ENCODE measurements at regions not wholly inside any gene's neighbourhood (a gene's known extent, or its start where the extent isn't known, plus 50 kb on each side); places are given as distances from the start of the nearest gene placed in this dataset.

- no peak for TF ChIP-seq CTCF (conservative IDR thresholded peaks at IDR 0.05 in 1 of 2, IDR thresholded peaks at IDR 0.05 in 1 of 2; ENCODE audit: low read depth in 1 of 2, low read length in 2 of 2)
- no peak for TF ChIP-seq EZH2 (IDR thresholded peaks at IDR 0.05; ENCODE audit: low read length, missing control alignments)
Measured at GRCh38 chr3:20776286-20776685, 590.3 kb upstream of the SGO1 start.

All from fibroblast of lung (primary cell).